SU-DHL-6 (cell line): ENCODE measurements at regions not wholly inside any gene's neighbourhood (a gene's known extent, or its start where the extent isn't known, plus 50 kb on each side); places are given as distances from the start of the nearest gene placed in this dataset.

Experiments
- H2AFZ ChIP-seq: fragments of 200-600 bp; sonication (generic); 2 replicates; pipeline ENCODE4 v1.6.1; 2014; ENCODE audit warnings: low read depth, mild to moderate bottlenecking, moderate library complexity, mixed read lengths, antibody characterized with exemption, low read length; ENCODE audit not compliant: severe bottlenecking
- H3F3A ChIP-seq: fragments of 200-600 bp; shearing (Covaris generic); 2 replicates; pipeline ENCODE4 v1.6.0; 2016; ENCODE audit warnings: antibody characterized with exemption, mild to moderate bottlenecking; ENCODE audit not compliant: insufficient read depth
- H3K27ac ChIP-seq: fragments of 200-600 bp; sonication (generic); 2 replicates; pipeline ENCODE4 v1.5.1; 2016; ENCODE audit warnings: low read depth, mild to moderate bottlenecking, low read length, moderate library complexity, mixed read lengths
- H3K27me3 ChIP-seq: fragments of 200-600 bp; sonication (generic), shearing (Covaris generic); 2 replicates; pipeline ENCODE4 v1.6.0; 2014; ENCODE audit warnings: mild to moderate bottlenecking, low read length
- H3K36me3 ChIP-seq: fragments of 200-600 bp; sonication (generic); 2 replicates; pipeline ENCODE4 v1.6.1; 2014; ENCODE audit warnings: mild to moderate bottlenecking, low read length, mixed read lengths
- H3K4me2 ChIP-seq: fragments of 300-600, 200-600 bp; shearing (Covaris generic), sonication (generic); 2 replicates; pipeline ENCODE4 v1.6.0; 2014; ENCODE audit warnings: low read length, low read depth, mild to moderate bottlenecking; ENCODE audit not compliant: poor library complexity, severe bottlenecking
- H3K4me3 ChIP-seq: fragments of 200-600 bp; sonication (generic); 2 replicates; pipeline ENCODE4 v1.5.1; 2014; ENCODE audit warnings: antibody characterized with exemption, low read length, mild to moderate bottlenecking, mixed read lengths; ENCODE audit not compliant: insufficient read depth, poor library complexity, severe bottlenecking
- H3K79me2 ChIP-seq: fragments of 200-600 bp; sonication (generic); 2 replicates; pipeline ENCODE4 v1.6.1; 2014; ENCODE audit warnings: mild to moderate bottlenecking, low read length, moderate library complexity; ENCODE audit not compliant: insufficient read depth
- H3K9ac ChIP-seq: fragments of 200-600 bp; sonication (generic); 2 replicates; pipeline ENCODE4 v1.7.0; 2014; ENCODE audit warnings: mild to moderate bottlenecking, low read length
- H3K9me2 ChIP-seq: fragments of 200-600 bp; sonication (generic); replicated peaks from 2 replicates; pipeline ENCODE4 v1.6.1; 2014; ENCODE audit warnings: low read length; ENCODE audit not compliant: insufficient read depth
- H3K9me3 ChIP-seq: fragments of 200-600 bp; sonication (generic); 2 replicates; pipeline ENCODE4 v1.6.1; 2014; ENCODE audit warnings: low read length, mixed read lengths; ENCODE audit not compliant: insufficient read depth
- H4K20me1 ChIP-seq: fragments of 200-600 bp; sonication (generic); 2 replicates; pipeline ENCODE4 v1.6.1; 2014; ENCODE audit warnings: low read depth, mild to moderate bottlenecking, antibody characterized with exemption, low read length, moderate library complexity, mixed read lengths
- CTCF ChIP-seq: fragments of 200-600 bp; sonication (generic); IDR thresholded peaks from one replicate; pipeline ENCODE4 v1.5.1; 2017; ENCODE audit warnings: antibody characterized with exemption, mild to moderate bottlenecking, low read length, moderate library complexity; ENCODE audit not compliant: insufficient read depth, poor library complexity, severe bottlenecking
- EZH2phosphoT487 ChIP-seq: fragments of 200-600 bp; sonication (generic), shearing (Covaris generic); conservative IDR thresholded peaks from 2 replicates; pipeline ENCODE4 v1.6.1; 2018; ENCODE audit warnings: mild to moderate bottlenecking, antibody characterized with exemption, low read length, moderate library complexity, mixed read lengths

GRCh38 chr3:31081018-31081662 lies 186.7 kb upstream of the GADL1 start:
- Histone ChIP-seq H3K9me3 (no peaks in the 10 kb centered on the region), H2AFZ (no peak overlapping the region), H3K9ac (no peak overlapping the region), H4K20me1 (no peaks in the 10 kb centered on the region), H3K4me2 (no peak overlapping the region), H3K9me2 (no peaks in the 10 kb centered on the region), H3K36me3 (no peaks in the 10 kb centered on the region), H3K27ac (no peak overlapping the region), H3K4me3 (no peak overlapping the region), H3F3A (no peaks in the 10 kb centered on the region), H3K79me2 (no peaks in the 10 kb centered on the region), H3K27me3 (no peaks in the 10 kb centered on the region)
- TF ChIP-seq EZH2phosphoT487 (no peak), CTCF (no peak)

GRCh38 chr3:31086148-31086547 lies 191.7 kb upstream of the GADL1 start:
- Histone ChIP-seq H3K9me2 (no peaks in the 10 kb centered on the region), H4K20me1 (no peaks in the 10 kb centered on the region), H3K27ac (no peak overlapping the region)

GRCh38 chr3:31086698-31087097 lies 192.2 kb upstream of the GADL1 start:
- Histone ChIP-seq H2AFZ (no peak overlapping the region), H3K36me3 (no peaks in the 10 kb centered on the region), H3K9me2 (no peaks in the 10 kb centered on the region), H4K20me1 (no peaks in the 10 kb centered on the region), H3K4me3 (no peak overlapping the region), H3K27me3 (no peaks in the 10 kb centered on the region), H3K27ac (no peak overlapping the region), H3F3A (no peaks in the 10 kb centered on the region), H3K4me2 (no peak overlapping the region), H3K79me2 (no peaks in the 10 kb centered on the region), H3K9me3 (no peaks in the 10 kb centered on the region), H3K9ac (no peak overlapping the region)
- no peak for TF ChIP-seq CTCF
- no peak for TF ChIP-seq EZH2phosphoT487

More at GRCh38 chr3:31086148-31086547, 191.7 kb upstream of the GADL1 start:
- no peaks in the 10 kb centered on the region for H3F3A ChIP-seq
- H2AFZ ChIP-seq = no peak overlapping the region
- TF ChIP-seq EZH2phosphoT487 = no peak
- TF ChIP-seq CTCF = no peak
- no peaks in the 10 kb centered on the region for H3K79me2 ChIP-seq
- H3K36me3 ChIP-seq = no peaks in the 10 kb centered on the region
- no peak overlapping the region for H3K4me3 ChIP-seq
- no peaks in the 10 kb centered on the region for H3K27me3 ChIP-seq
- H3K9me3 ChIP-seq = no peaks in the 10 kb centered on the region
- no peak overlapping the region for H3K4me2 ChIP-seq
- no peak overlapping the region for H3K9ac ChIP-seq
